Vagina (tissue), 2 donors: ENCODE measurements at regions not wholly inside any gene's neighbourhood (a gene's known extent, or its start where the extent isn't known, plus 50 kb on each side); places are given as distances from the start of the nearest gene placed in this dataset.

Experiments used
- POLR2A ChIP-seq, 2 donors: fragments of 450-650 bp; IDR thresholded peaks; one replicate each; pipeline ENCODE4 v1.6.1; 2017; ENCODE audit warnings: antibody characterized with exemption in 2 of 2, mild to moderate bottlenecking in 2 of 2, moderate library complexity in 2 of 2
- POLR2AphosphoS5 ChIP-seq, 2 donors: sonication (generic); formaldehyde crosslinking; IDR thresholded peaks; one replicate each; pipeline ENCODE4 v1.9.0; 2017; ENCODE audit warnings: antibody characterized with exemption in 2 of 2, mild to moderate bottlenecking in 2 of 2, low read depth in 1 of 2; ENCODE audit not compliant: insufficient read depth in 1 of 2
- TF ChIP-seq, protein P1 (sequence below), 3 experiments: fragments of 450-650 bp in 2 of 3; fragments of 200-600 bp in 1 of 3; sonication (generic) in 1 of 3; IDR thresholded peaks; one replicate each; pipeline ENCODE4 v1.5.1; 2017 to 2019; ENCODE audit warnings: antibody characterized with exemption in 3 of 3, mild to moderate bottlenecking in 2 of 3, moderate library complexity in 2 of 3

- TF ChIP-seq, protein P1, sequence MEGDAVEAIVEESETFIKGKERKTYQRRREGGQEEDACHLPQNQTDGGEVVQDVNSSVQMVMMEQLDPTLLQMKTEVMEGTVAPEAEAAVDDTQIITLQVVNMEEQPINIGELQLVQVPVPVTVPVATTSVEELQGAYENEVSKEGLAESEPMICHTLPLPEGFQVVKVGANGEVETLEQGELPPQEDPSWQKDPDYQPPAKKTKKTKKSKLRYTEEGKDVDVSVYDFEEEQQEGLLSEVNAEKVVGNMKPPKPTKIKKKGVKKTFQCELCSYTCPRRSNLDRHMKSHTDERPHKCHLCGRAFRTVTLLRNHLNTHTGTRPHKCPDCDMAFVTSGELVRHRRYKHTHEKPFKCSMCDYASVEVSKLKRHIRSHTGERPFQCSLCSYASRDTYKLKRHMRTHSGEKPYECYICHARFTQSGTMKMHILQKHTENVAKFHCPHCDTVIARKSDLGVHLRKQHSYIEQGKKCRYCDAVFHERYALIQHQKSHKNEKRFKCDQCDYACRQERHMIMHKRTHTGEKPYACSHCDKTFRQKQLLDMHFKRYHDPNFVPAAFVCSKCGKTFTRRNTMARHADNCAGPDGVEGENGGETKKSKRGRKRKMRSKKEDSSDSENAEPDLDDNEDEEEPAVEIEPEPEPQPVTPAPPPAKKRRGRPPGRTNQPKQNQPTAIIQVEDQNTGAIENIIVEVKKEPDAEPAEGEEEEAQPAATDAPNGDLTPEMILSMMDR (IDR thresholded peaks at IDR 0.05): no peak
- TF ChIP-seq POLR2A (IDR thresholded peaks at IDR 0.05): no peak
- no peak for TF ChIP-seq POLR2AphosphoS5 (IDR thresholded peaks at IDR 0.05; ENCODE audit: insufficient read depth in 1 of 2, low read depth in 1 of 2)
These were observed 183.6 kb upstream of the ZNF385D start for GRCh38 chr3:21934591-21934990.
